Erythroblast (primary cell): ENCODE measurements at regions not wholly inside any gene's neighbourhood (a gene's known extent, or its start where the extent isn't known, plus 50 kb on each side); places are given as distances from the start of the nearest gene placed in this dataset.

Source experiments
- GATA1 ChIP-seq: IDR thresholded peaks from 2 replicates; pipeline ENCODE4 v1.6.1; 2011; ENCODE audit warnings: low read depth, mild to moderate bottlenecking, control low read depth, low read length, moderate library complexity
- POLR2A ChIP-seq: IDR thresholded peaks from 2 replicates; pipeline ENCODE4 v1.6.1; 2011; ENCODE audit warnings: mild to moderate bottlenecking, low read length

DNA sequence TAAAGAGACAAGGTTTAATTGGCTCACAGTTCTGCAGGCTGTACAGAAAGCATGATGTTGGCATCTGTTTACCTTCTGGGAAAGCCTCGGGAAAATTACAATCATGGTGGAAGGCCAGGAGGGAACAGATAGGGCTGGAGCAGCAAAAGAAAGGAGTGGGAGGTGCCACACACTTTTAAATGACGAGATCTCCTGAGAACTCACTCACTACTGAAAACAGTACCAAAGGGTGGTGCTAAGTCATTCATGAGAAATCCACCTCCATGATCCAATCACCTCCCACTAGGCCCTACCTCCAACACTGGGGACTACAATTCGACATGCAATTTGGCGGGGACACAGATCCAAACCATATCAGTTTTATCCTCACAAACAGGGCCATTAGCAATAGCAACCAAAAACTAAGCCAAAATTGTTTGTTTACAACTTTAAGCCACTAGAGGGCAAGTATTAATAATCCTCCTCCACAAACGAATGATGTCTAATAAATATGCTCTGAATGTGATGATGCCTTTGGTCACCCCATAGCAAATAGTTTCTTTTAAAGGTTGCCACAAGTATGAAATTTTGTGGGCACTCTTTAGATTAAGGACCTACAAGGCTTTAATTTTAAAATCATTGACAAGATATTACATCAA, 129.2 kb upstream of the NRBF2 start:
- TF ChIP-seq POLR2A (no peak), GATA1 (no peak)
